ENCODE measurements at regions not wholly inside any gene's neighbourhood (a gene's known extent, or its start where the extent isn't known, plus 50 kb on each side); places are given as distances from the start of the nearest gene placed in this dataset.

DNA sequence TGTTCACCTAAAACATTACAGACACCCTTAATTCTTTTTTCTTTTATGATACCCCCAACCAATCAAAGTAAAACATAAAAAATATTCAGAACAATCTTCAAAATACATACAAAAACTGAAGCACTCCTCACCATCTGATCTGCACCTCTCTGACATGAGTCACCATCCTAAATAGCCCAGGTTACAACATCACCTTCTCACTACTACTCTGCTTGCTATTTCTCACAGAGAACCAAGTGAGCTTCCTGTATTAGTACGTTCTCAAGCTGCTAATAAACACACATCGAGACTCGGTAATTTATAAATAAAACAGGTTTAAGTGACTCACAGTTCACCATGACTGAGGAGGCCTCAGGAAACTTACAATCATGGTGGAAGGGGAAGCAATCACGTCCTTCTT is 183.5 kb downstream of the CBLN2 start:
- no peak for DNase-seq (ENCODE audit: low read depth in 2 of 2)

- no peak for DNase-seq (ENCODE audit: low read depth in 2 of 2)
Measured at GRCh38 chr18:72342933-72343332, 201.2 kb downstream of the CBLN2 start.

DNA sequence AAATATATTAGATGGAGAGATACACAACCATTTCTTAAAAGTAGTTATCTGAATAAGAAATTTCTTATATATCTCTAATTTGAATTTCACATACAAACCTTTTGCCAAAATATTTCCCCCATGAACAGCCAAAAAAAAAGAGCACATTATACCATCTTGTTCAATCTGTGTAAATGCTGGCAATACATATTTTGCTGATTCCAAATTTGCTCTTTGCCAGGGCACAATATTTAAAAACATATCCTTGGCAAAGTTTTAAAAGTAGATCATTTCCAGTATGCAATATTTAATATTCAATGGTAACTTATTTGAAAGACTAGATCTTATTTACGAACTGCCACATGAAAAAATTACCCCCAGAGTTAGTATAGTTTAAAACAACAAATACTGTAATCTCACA is 204.2 kb downstream of the CBLN2 start:
- DNase-seq (ENCODE audit: low read depth in 2 of 2) = no peak

GRCh38 chr18:72336786-72337185 is 207.4 kb downstream of the CBLN2 start:
- no peak for DNase-seq (ENCODE audit: low read depth in 2 of 2)

GRCh38 chr18:72329533-72329932 is 214.6 kb downstream of the CBLN2 start:
- no peak for DNase-seq (ENCODE audit: low read depth in 2 of 2)

GRCh38 chr18:72325307-72325706 is 218.8 kb downstream of the CBLN2 start:
- no peak for DNase-seq (ENCODE audit: low read depth in 2 of 2)

DNA sequence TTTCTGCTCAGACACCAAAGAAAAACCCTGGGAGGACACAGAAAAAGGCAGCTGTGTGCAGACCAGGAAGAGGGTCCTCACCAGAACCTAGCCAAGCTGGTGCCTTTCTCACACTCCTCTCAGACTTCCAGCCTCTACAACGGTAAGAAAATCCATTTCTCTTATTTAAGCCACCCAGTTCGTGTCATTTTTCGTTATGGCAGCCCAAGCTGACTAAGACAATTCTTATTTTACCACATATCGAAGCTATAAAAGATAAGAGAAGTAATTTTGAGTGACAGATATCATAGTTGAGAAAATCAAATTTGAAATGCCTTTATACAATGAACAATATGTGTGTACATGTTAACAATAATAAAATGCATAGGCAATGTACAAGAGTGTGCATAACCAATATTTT is 219.5 kb downstream of the CBLN2 start:
- DNase-seq (ENCODE audit: low read depth in 2 of 2) = no peak

DNA sequence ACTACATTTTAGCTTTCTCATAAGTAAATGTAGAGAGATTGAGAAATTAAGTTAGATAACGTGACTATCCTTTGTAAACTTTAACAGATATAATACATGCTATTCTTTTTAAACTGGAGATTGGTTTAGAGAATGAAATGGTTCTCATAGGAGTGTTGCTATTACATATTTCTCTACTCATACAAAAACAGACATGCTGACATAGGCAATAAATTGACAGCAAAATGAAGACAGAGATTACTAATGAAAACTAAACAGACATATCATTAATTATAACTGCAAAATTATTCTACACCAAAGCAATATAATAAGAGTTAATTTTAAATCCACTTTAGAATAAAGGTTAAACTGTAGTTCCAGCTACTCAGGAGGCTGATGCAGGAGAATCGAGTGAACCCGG is 227.6 kb downstream of the CBLN2 start:
- DNase-seq (ENCODE audit: low read depth in 2 of 2) = no peak

- no peak for DNase-seq (ENCODE audit: low read depth in 2 of 2)
Measured at GRCh38 chr18:72283148-72283925, 260.8 kb downstream of the CBLN2 start.

GRCh38 chr18:72273025-72273424 is 271.1 kb downstream of the CBLN2 start:
- DNase-seq (ENCODE audit: low read depth in 2 of 2) = no peak

- no peak for DNase-seq (ENCODE audit: low read depth in 2 of 2)
Measured at GRCh38 chr18:72261590-72261989, 282.6 kb downstream of the CBLN2 start.

GRCh38 chr18:72246076-72246475 is 298.1 kb downstream of the CBLN2 start:
- DNase-seq (ENCODE audit: low read depth in 2 of 2) = no peak

GRCh38 chr18:72235422-72235821 is 308.7 kb downstream of the CBLN2 start:
- DNase-seq (ENCODE audit: low read depth in 2 of 2) = no peak

- no peak for DNase-seq (ENCODE audit: low read depth in 2 of 2)
Measured at GRCh38 chr18:72233106-72233505, 311.0 kb downstream of the CBLN2 start.

DNA sequence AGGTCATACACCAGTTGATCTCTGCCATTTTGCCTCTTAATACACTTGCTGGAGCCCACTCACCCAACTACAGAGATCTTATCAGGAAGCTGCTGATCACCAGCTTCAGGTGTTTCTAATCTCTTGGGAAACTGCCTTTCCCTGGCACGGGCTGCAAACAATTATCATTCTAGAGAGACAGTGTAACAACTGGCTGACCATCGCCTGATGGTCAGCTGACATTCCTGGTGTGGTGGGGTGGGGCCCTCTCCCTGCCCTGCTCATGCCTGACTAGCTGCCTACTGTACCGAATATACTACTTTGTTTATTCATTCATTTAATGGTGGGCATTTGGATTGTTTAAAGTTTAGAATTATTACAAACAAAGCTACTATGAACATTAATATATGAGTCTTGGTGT is 311.5 kb downstream of the CBLN2 start:
- DNase-seq (ENCODE audit: low read depth in 2 of 2) = no peak

- no peak for DNase-seq (ENCODE audit: low read depth in 2 of 2)
Measured at GRCh38 chr18:72225958-72226357, 318.2 kb downstream of the CBLN2 start.

DNA sequence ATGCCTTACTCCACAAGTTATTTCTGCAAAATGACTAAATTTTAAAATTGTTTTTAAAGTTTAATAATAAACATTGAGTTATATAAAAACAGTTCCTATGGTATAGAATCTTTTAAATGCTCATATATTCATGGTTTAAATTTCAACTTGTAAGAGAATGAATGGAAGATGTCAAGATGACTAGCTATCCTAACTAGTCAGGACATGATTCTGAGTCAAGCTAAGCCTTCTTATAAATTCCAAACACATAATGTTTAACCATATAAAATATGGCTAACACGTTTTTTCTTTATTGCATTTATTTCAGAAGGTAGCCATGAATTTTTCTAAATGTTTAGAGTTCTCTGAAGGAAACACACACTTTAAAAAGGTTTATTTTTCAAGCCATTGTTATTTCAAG is 320.4 kb downstream of the CBLN2 start:
- DNase-seq (ENCODE audit: low read depth in 2 of 2) = no peak

- no peak for DNase-seq (ENCODE audit: low read depth in 2 of 2)
Measured at GRCh38 chr18:72208920-72209676, 335.0 kb downstream of the CBLN2 start.

- DNase-seq (ENCODE audit: low read depth in 2 of 2) = no peak
Measured at GRCh38 chr18:72207280-72207679, 336.9 kb downstream of the CBLN2 start.

- no peak for DNase-seq (ENCODE audit: low read depth in 2 of 2)
Measured at GRCh38 chr18:72206814-72207213, 337.3 kb downstream of the CBLN2 start.

DNA sequence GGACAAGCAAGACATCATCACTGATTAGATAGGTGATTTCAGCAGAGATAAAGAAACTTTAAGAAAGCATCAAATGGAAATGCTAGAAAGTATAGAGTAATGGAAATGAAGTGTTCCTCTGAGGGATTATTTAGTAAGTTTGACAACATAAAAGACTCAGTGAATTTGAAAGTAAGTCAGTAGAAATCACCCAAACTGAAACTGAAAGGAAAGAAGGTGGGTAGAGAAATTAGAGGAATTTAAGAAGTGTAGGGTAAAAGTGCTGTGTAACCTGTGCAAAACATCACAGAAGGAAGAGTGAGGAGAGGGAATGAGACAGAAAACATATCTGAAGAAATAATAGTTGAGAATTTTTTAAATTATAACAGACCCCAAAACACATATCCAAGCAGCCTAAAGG is 343.1 kb downstream of the CBLN2 start:
- no peak for DNase-seq (ENCODE audit: low read depth in 2 of 2)

GRCh38 chr18:72197591-72197990 is 346.6 kb downstream of the CBLN2 start:
- no peak for DNase-seq (ENCODE audit: low read depth in 2 of 2)

DNA sequence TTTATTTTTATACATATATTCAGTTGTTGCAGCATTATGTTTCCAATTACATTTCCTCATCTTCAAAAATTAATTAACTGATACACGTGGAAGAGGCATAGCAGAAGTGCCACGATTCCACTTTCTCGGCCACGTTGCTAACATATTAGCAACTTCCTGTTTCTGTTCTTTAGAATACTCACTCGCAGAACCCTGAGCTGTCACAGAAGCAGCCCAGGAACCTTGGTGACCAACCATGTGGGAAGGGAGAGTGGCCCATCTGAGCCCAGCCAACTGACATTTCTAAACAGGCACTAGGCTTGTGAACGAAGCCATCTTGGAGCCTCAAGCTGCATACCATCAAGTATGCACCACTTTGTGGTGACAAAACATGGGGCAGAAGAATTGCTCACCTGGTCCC is 350.1 kb downstream of the CBLN2 start:
- no peak for DNase-seq (ENCODE audit: low read depth in 2 of 2)

Measured in stimulated activated CD8-positive, alpha-beta memory T cell treated with anti-CD3 and anti-CD28 coated beads, Interleukin-15, amount 100 ng/mL, for 4 hours (primary cell).